GM12878 (cell line): ENCODE measurements at regions not wholly inside any gene's neighbourhood (a gene's known extent, or its start where the extent isn't known, plus 50 kb on each side); places are given as distances from the start of the nearest gene placed in this dataset.

ENCODE experiments used
- ATAC-seq: fragments of 200-7000 bp; cut with Tn5 transposase; 3 replicates; pipeline ENCODE4 v1.9.1; 2020; ENCODE audit warnings: mild to moderate bottlenecking, moderate library complexity
- BruUV-seq: library from RNA; stranded (reverse); fragments of 400-500 nt; replicated peaks from 2 replicates; lab custom pipeline; 2021; lab: Mats Ljungman, UMichigan
- CTCF ChIA-PET: fragments of 300-600 bp; sonication (Branson Sonifier 250); formaldehyde crosslinking; extraction: SDS; loops from one replicate; lab custom pipeline; 2021; ENCODE audit warnings: inconsistent platforms; lab: Yijun Ruan, JAX
- POLR2A ChIA-PET: fragments of 350-600 bp; formaldehyde crosslinking; extraction: SDS; loops from one replicate; lab custom pipeline; 2021; ENCODE audit warnings: inconsistent platforms; lab: Charles Lee
- RAD21 ChIA-PET: fragments of 300-600 bp; sonication (Branson Sonifier 250); formaldehyde crosslinking; loops from one replicate; lab custom pipeline; 2023; ENCODE audit warnings: antibody characterized with exemption; ENCODE audit not compliant: unreplicated experiment; lab: Charles Lee
- SMC1A ChIA-PET: fragments of 300-600 bp; sonication (Branson Sonifier 250); formaldehyde crosslinking; loops from one replicate; lab custom pipeline; 2023; ENCODE audit not compliant: unreplicated experiment, uncharacterized antibody; lab: Charles Lee
- DNase-seq: peaks from one replicate; pipeline ENCODE4 v3.0.0-alpha.2; 2011; ENCODE audit warnings: low read depth, low spot score
- FAIRE-seq: peaks from 3 replicates; lab custom pipeline; 2011; peaks lifted over from hg19 to GRCh38; lab: Jason Lieb, UNC
- H2AFZ ChIP-seq: 2 replicates; pipeline ENCODE4 v1.6.0; 2011; ENCODE audit warnings: low read depth, low read length, control low read depth; ENCODE audit not compliant: control insufficient read depth
- H3K27ac ChIP-seq: 2 replicates; pipeline ENCODE4 v1.5.1; 2011; ENCODE audit warnings: control low read depth; ENCODE audit not compliant: control insufficient read depth, insufficient read depth
- H3K27me3 ChIP-seq, 2 experiments: replicated peaks in 1 of 2; 2 replicates each; pipeline versions ENCODE4 v1.6.0 to v1.6.1; 2011; ENCODE audit warnings: low read length in 1 of 2; ENCODE audit not compliant: control insufficient read depth in 2 of 2, insufficient read depth in 2 of 2
- H3K36me3 ChIP-seq, 2 experiments: 2 replicates each; pipeline ENCODE4 v1.5.1; 2011; ENCODE audit warnings: low read length in 1 of 2; ENCODE audit not compliant: control insufficient read depth in 2 of 2, insufficient read depth in 2 of 2
- H3K4me1 ChIP-seq: 2 replicates; pipeline ENCODE4 v1.6.1; 2011; ENCODE audit warnings: mild to moderate bottlenecking, low read length, moderate library complexity, mixed read lengths; ENCODE audit not compliant: control insufficient read depth, insufficient read depth
- H3K4me2 ChIP-seq: 2 replicates; pipeline ENCODE4 v1.6.0; 2011; ENCODE audit warnings: control low read depth; ENCODE audit not compliant: control insufficient read depth, insufficient read depth
- H3K4me3 ChIP-seq: fragments of 200-600 bp; sonication (generic); 2 replicates; pipeline ENCODE4 v1.5.1; 2016
- H3K79me2 ChIP-seq: 2 replicates; pipeline ENCODE4 v1.6.0; 2011; ENCODE audit warnings: low read length; ENCODE audit not compliant: control insufficient read depth, insufficient read depth
- H3K9ac ChIP-seq: 2 replicates; pipeline ENCODE4 v1.8.0; 2011; ENCODE audit warnings: low read length, control low read depth, mixed read lengths; ENCODE audit not compliant: control insufficient read depth, insufficient read depth
- H3K9me3 ChIP-seq: replicated peaks from 3 replicates; pipeline ENCODE4 v1.5.1; 2011; ENCODE audit warnings: mild to moderate bottlenecking, low read length; ENCODE audit not compliant: control insufficient read depth, insufficient read depth
- H4K20me1 ChIP-seq: 2 replicates; pipeline ENCODE4 v1.6.0; 2011; ENCODE audit not compliant: control insufficient read depth, insufficient read depth
- BCLAF1 ChIP-seq: fragments of 450-650 bp; IDR thresholded peaks from 2 replicates; pipeline ENCODE4 v1.6.1; 2017; ENCODE audit warnings: antibody characterized with exemption, mild to moderate bottlenecking, moderate library complexity
- ELK1 ChIP-seq: IDR thresholded peaks from 2 replicates; pipeline ENCODE4 v1.6.1; 2012; ENCODE audit warnings: low read depth, low read length, improper control_type of control experiment
- SREBF1 ChIP-seq: IDR thresholded peaks from 2 replicates; pipeline ENCODE4 v1.6.1; 2012; ENCODE audit warnings: mild to moderate bottlenecking, low read length
- TARDBP ChIP-seq: IDR thresholded peaks from 2 replicates; pipeline ENCODE4 v1.6.1; 2016; ENCODE audit warnings: borderline replicate concordance
- ZNF274 ChIP-seq: IDR thresholded peaks from one replicate; pipeline ENCODE4 v1.8.0; 2011; ENCODE audit not compliant: insufficient read length, insufficient read depth
- WGBS: methylation state at CpG from one replicate; pipeline ENCODE4 v1.1.6; 2016; ENCODE audit warnings: low lambda C conversion rate; ENCODE audit not compliant: insufficient replicate concordance, insufficient coverage; ENCODE audit errors: missing lambda C conversion rate; 5-methylcytosine and 5-hydroxymethylcytosine counted together
- in situ Hi-C: fragments of 300-500 bp; cut with MboI; formaldehyde crosslinking; loops from 9 replicates; pipeline ENCODE4 v1.14.3; 2018; ENCODE audit warnings: mixed read lengths
- intact Hi-C: fragments of 100-400 bp; cut with micrococcal nuclease; formaldehyde crosslinking; loops from one replicate; pipeline ENCODE4 v1.14.2; 2022; ENCODE audit not compliant: unreplicated experiment

GRCh38 chr4:33086331-33086925, 2366.3 kb downstream of the PCDH7 start:
- Histone ChIP-seq H3K27me3 (no peaks in the 10 kb centered on the region), H3K9ac (no peak overlapping the region), H3K4me2 (no peak overlapping the region), H2AFZ (no peak overlapping the region), H3K36me3 (no peaks in the 10 kb centered on the region), H3K27ac (no peak overlapping the region), H3K9me3 (no peaks in the 10 kb centered on the region), H3K4me1 (no peaks in the 10 kb centered on the region), H3K79me2 (no peaks in the 10 kb centered on the region), H4K20me1 (no peaks in the 10 kb centered on the region), H3K4me3 (no peak overlapping the region)
- no peak for FAIRE-seq
- no TSS peak for BruUV-seq
- no peak for TF ChIP-seq SREBF1
- no peak for TF ChIP-seq TARDBP
- TF ChIP-seq BCLAF1 = no peak
- WGBS = 0% methylated on average over 2 of the region's 2 CpGs
- in situ Hi-C loops = no loop called here
- ChIA-PET CTCF (no interaction called here), RAD21 (no interaction called here), POLR2A (interaction anchor here (0.6 kb wide), 1 partner anchor 12 kb away, joined by 3 read pairs; no protein-coding TSS in a partner anchor), SMC1A (interaction anchor here (0.6 kb wide), 1 partner anchor 860 kb away, joined by 3 read pairs; no protein-coding TSS in a partner anchor)
- no peak for DNase-seq
- intact Hi-C loops = no loop called here
- ATAC-seq = no peak

GRCh38 chr4:33088713-33089112, 2368.5 kb downstream of the PCDH7 start:
- no peaks in the 10 kb centered on the region for H3K27me3 ChIP-seq
- H2AFZ ChIP-seq = no peak overlapping the region
- intact Hi-C loops = no loop called here
- no peak overlapping the region for H3K9ac ChIP-seq
- DNase-seq (no peak), FAIRE-seq (no peak), ATAC-seq (no peak)
- H3K9me3 ChIP-seq = no peaks in the 10 kb centered on the region
- H3K4me3 ChIP-seq = no peak overlapping the region
- H3K36me3 ChIP-seq = no peaks in the 10 kb centered on the region
- TF ChIP-seq ELK1 = no peak
- no peak for TF ChIP-seq ZNF274
- WGBS = 35% methylated on average over 2 of the region's 2 CpGs
- SMC1A ChIA-PET = interaction anchor here (0.9 kb wide), 1 partner anchor 302 kb away, joined by 3 read pairs; no protein-coding TSS in a partner anchor
- H3K4me1 ChIP-seq = no peaks in the 10 kb centered on the region
- POLR2A ChIA-PET = no interaction called here
- no peak overlapping the region for H3K27ac ChIP-seq
- no peak overlapping the region for H3K4me2 ChIP-seq
- in situ Hi-C loops = no loop called here
- no peaks in the 10 kb centered on the region for H3K79me2 ChIP-seq
- H4K20me1 ChIP-seq = no peaks in the 10 kb centered on the region
- BruUV-seq = no TSS peak
- RAD21 ChIA-PET = no interaction called here
- CTCF ChIA-PET = no interaction called here
